GM18909 (cell line): ENCODE measurements at regions not wholly inside any gene's neighbourhood (a gene's known extent, or its start where the extent isn't known, plus 50 kb on each side); places are given as distances from the start of the nearest gene placed in this dataset.

Experiments
- ATAC-seq: cut with Tn5 transposase; IDR thresholded peaks from one replicate; pipeline ENCODE4 v1.9.1; 2021; ENCODE audit warnings: mild to moderate bottlenecking; ENCODE audit not compliant: unreplicated experiment, poor library complexity

GRCh38 chr12:4112290-4112689 lies 161.3 kb upstream of the CCND2 start:
- ATAC-seq: no peak

- ATAC-seq: no peak
These were observed 162.6 kb upstream of the CCND2 start for GRCh38 chr12:4111010-4111409.

- ATAC-seq: no peak
These were observed 163.7 kb upstream of the CCND2 start for GRCh38 chr12:4109826-4110225.

- no peak for ATAC-seq
These were observed 164.7 kb upstream of the CCND2 start for GRCh38 chr12:4108803-4109345.

GRCh38 chr12:4107911-4108697 lies 165.5 kb upstream of the CCND2 start:
- ATAC-seq: no peak

GRCh38 chr12:4107436-4107878 lies 166.1 kb upstream of the CCND2 start:
- ATAC-seq: peak; percentile 91

- no peak for ATAC-seq
These were observed 166.9 kb upstream of the CCND2 start for GRCh38 chr12:4106621-4107020.

GRCh38 chr12:4104722-4105244 lies 168.8 kb upstream of the CCND2 start:
- no peak for ATAC-seq

- no peak for ATAC-seq
These were observed 174.3 kb upstream of the CCND2 start for GRCh38 chr12:4099276-4099675.

GRCh38 chr12:4091016-4091743 lies 182.4 kb upstream of the CCND2 start:
- no peak for ATAC-seq

- ATAC-seq: no peak
These were observed 183.6 kb upstream of the CCND2 start for GRCh38 chr12:4089956-4090355.

GRCh38 chr12:4089121-4089606 lies 184.4 kb upstream of the CCND2 start:
- ATAC-seq: no peak

- no peak for ATAC-seq
These were observed 185.1 kb upstream of the CCND2 start for GRCh38 chr12:4088451-4088850.

- no peak for ATAC-seq
These were observed 187.1 kb upstream of the CCND2 start for GRCh38 chr12:4086481-4086880.

- ATAC-seq: no peak
These were observed 189.0 kb upstream of the CCND2 start for GRCh38 chr12:4084573-4084972.

GRCh38 chr12:4082809-4083403 lies 190.7 kb upstream of the CCND2 start:
- ATAC-seq: no peak

- no peak for ATAC-seq
These were observed 193.3 kb upstream of the CCND2 start for GRCh38 chr12:4080213-4080612.

- no peak for ATAC-seq
These were observed 199.4 kb upstream of the CCND2 start for GRCh38 chr12:4074129-4074528.

- no peak for ATAC-seq
These were observed 196.4 kb upstream of the PARP11 start for GRCh38 chr12:4069670-4070010.

GRCh38 chr12:4068981-4069669 lies 195.9 kb upstream of the PARP11 start:
- ATAC-seq: no peak
